ENCODE measurements at regions not wholly inside any gene's neighbourhood (a gene's known extent, or its start where the extent isn't known, plus 50 kb on each side); places are given as distances from the start of the nearest gene placed in this dataset.
"Not testable (repeated sequence)": the region's sequence is repeated elsewhere in the genome, so short reads cannot be mapped to it uniquely, and the experiment has no call there.

GRCh38 chr7:81467964-81468363 is 301.9 kb downstream of the HGF start:
- H3K27me3 ChIP-seq: no peaks in the 10 kb centered on the region
- H3K27ac ChIP-seq: no peak overlapping the region
- peaks cover 0 to 24% (median 0%) of the 10 kb centered on the region in 4 donors for H3K4me1 ChIP-seq
- H3K4me3 ChIP-seq: no peak overlapping the region
- no peak for DNase-seq
- H3K36me3 ChIP-seq: no peaks in the 10 kb centered on the region
- no peaks in the 10 kb centered on the region for H3K9me3 ChIP-seq
- TF ChIP-seq CTCF (IDR thresholded peaks at IDR 0.05) (no peak), POLR2A (IDR thresholded peaks at IDR 0.05) (no peak)

- Histone ChIP-seq H3K36me3 (no peaks in the 10 kb centered on the region), H3K4me1 (no peaks in the 10 kb centered on the region), H3K4me3 (no peak overlapping the region), H3K27me3 (no peaks in the 10 kb centered on the region), H3K27ac (no peak overlapping the region), H3K9me3 (no peaks in the 10 kb centered on the region)
- no peak for TF ChIP-seq POLR2A (IDR thresholded peaks at IDR 0.05)
- no peak for TF ChIP-seq CTCF (IDR thresholded peaks at IDR 0.05)
- no peak for DNase-seq
These were observed 307.2 kb downstream of the HGF start for GRCh38 chr7:81462672-81463071.

- Histone ChIP-seq H3K4me1 (no peaks in the 10 kb centered on the region), H3K9me3 (no peaks in the 10 kb centered on the region), H3K36me3 (no peaks in the 10 kb centered on the region), H3K27me3 (no peaks in the 10 kb centered on the region), H3K4me3 (no peak overlapping the region), H3K27ac (no peak overlapping the region)
- TF ChIP-seq CTCF (IDR thresholded peaks at IDR 0.05): no peak
- no peak for TF ChIP-seq POLR2A (IDR thresholded peaks at IDR 0.05)
- no peak for DNase-seq
These were observed 309.4 kb downstream of the HGF start for GRCh38 chr7:81460250-81461045.

GRCh38 chr7:81459485-81459884 is 310.4 kb downstream of the HGF start:
- no peak for TF ChIP-seq POLR2A (IDR thresholded peaks at IDR 0.05)
- no peak for TF ChIP-seq CTCF (IDR thresholded peaks at IDR 0.05)
- Histone ChIP-seq H3K4me1 (no peaks in the 10 kb centered on the region), H3K27me3 (no peaks in the 10 kb centered on the region), H3K27ac (no peak overlapping the region), H3K36me3 (no peaks in the 10 kb centered on the region), H3K4me3 (no peak overlapping the region), H3K9me3 (no peaks in the 10 kb centered on the region)
- DNase-seq: no peak

- no peak for DNase-seq
These were observed 311.9 kb downstream of the HGF start for GRCh38 chr7:81457852-81458522.

GRCh38 chr7:81453770-81454169 is 316.1 kb downstream of the HGF start:
- H3K4me1 ChIP-seq, DNase-seq, H3K4me3 ChIP-seq, H3K9me3 ChIP-seq, H3K27me3 ChIP-seq, H3K36me3 ChIP-seq, H3K27ac ChIP-seq: not testable (repeated sequence)

More at GRCh38 chr7:81457852-81458522, 311.9 kb downstream of the HGF start:
- H3K4me3 ChIP-seq: no peak overlapping the region
- H3K36me3 ChIP-seq: no peaks in the 10 kb centered on the region
- H3K9me3 ChIP-seq: no peaks in the 10 kb centered on the region
- H3K27ac ChIP-seq: no peak overlapping the region
- H3K4me1 ChIP-seq: no peaks in the 10 kb centered on the region
- TF ChIP-seq POLR2A (IDR thresholded peaks at IDR 0.05) (no peak), CTCF (IDR thresholded peaks at IDR 0.05) (peak in 4 of 6 experiments; percentile 12 to 41 (median 36))
- no peaks in the 10 kb centered on the region for H3K27me3 ChIP-seq
